Left ventricle myocardium inferior (tissue), 1 donor: ENCODE measurements at regions not wholly inside any gene's neighbourhood (a gene's known extent, or its start where the extent isn't known, plus 50 kb on each side); places are given as distances from the start of the nearest gene placed in this dataset.
"Not testable (repeated sequence)": the region's sequence is repeated elsewhere in the genome, so short reads cannot be mapped to it uniquely, and the experiment has no call there.

Source experiments
- DNase-seq: peaks from one replicate; pipeline ENCODE4 v3.0.0-alpha.2; 2020
- H3K27ac ChIP-seq: fragments of 200-600 bp; replicated peaks from 2 replicates; pipeline ENCODE4 v1.8.0; 2021
- H3K27me3 ChIP-seq: fragments of 200-600 bp; 2 replicates; pipeline ENCODE4 v1.8.0; 2021; ENCODE audit warnings: low read depth
- H3K36me3 ChIP-seq: fragments of 200-600 bp; 2 replicates; pipeline ENCODE4 v1.8.0; 2021
- H3K4me1 ChIP-seq: fragments of 200-600 bp; 2 replicates; pipeline ENCODE4 v1.8.0; 2021
- H3K4me3 ChIP-seq: fragments of 200-600 bp; 2 replicates; pipeline ENCODE4 v1.8.0; 2021; ENCODE audit warnings: mild to moderate bottlenecking, moderate library complexity
- H3K9me3 ChIP-seq: fragments of 200-600 bp; replicated peaks from 2 replicates; pipeline ENCODE4 v1.8.0; 2021
- intact Hi-C: fragments of 100-400 bp; cut with micrococcal nuclease; formaldehyde crosslinking; loops from one replicate; pipeline ENCODE4 v1.11.0; 2022
- TF ChIP-seq, protein P1 (sequence below): fragments of 200-600 bp; IDR thresholded peaks from 2 replicates; pipeline ENCODE4 v1.8.0; 2021; ENCODE audit warnings: antibody characterized with exemption, mild to moderate bottlenecking, borderline replicate concordance
- donor health status: DM: no; HTN: yes; CAD: no; lungs with severe emphysema.

DNA sequence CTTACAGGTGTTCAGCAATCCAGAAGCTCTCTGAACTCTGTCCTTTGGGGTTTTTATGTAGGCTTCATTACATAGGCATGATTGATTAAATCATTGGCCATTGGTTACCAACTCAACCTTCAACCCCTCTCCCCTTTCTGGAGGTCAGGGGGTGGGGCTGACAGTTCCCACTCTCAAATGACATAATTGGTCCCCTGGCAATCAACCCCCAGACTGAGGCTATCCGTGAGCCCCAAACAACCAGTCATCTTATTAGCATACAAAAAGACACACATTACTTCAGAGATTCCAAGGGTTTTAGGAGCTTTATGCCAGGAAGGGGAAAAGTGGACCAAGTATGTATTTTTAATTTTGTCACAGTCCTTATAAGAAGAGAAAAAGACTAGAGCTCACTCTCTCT is 92.1 kb downstream of the ZNF467 start:
- Histone ChIP-seq H3K9me3 (peaks cover 7% of the 10 kb centered on the region), H3K4me3 (no peak overlapping the region), H3K27me3 (peaks cover 32% of the 10 kb centered on the region), H3K27ac (no peak overlapping the region), H3K36me3 (no peaks in the 10 kb centered on the region), H3K4me1 (no peaks in the 10 kb centered on the region)
- DNase-seq = no peak
- TF ChIP-seq, protein P1, sequence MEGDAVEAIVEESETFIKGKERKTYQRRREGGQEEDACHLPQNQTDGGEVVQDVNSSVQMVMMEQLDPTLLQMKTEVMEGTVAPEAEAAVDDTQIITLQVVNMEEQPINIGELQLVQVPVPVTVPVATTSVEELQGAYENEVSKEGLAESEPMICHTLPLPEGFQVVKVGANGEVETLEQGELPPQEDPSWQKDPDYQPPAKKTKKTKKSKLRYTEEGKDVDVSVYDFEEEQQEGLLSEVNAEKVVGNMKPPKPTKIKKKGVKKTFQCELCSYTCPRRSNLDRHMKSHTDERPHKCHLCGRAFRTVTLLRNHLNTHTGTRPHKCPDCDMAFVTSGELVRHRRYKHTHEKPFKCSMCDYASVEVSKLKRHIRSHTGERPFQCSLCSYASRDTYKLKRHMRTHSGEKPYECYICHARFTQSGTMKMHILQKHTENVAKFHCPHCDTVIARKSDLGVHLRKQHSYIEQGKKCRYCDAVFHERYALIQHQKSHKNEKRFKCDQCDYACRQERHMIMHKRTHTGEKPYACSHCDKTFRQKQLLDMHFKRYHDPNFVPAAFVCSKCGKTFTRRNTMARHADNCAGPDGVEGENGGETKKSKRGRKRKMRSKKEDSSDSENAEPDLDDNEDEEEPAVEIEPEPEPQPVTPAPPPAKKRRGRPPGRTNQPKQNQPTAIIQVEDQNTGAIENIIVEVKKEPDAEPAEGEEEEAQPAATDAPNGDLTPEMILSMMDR = no peak
- intact Hi-C loops = no loop called here

DNA sequence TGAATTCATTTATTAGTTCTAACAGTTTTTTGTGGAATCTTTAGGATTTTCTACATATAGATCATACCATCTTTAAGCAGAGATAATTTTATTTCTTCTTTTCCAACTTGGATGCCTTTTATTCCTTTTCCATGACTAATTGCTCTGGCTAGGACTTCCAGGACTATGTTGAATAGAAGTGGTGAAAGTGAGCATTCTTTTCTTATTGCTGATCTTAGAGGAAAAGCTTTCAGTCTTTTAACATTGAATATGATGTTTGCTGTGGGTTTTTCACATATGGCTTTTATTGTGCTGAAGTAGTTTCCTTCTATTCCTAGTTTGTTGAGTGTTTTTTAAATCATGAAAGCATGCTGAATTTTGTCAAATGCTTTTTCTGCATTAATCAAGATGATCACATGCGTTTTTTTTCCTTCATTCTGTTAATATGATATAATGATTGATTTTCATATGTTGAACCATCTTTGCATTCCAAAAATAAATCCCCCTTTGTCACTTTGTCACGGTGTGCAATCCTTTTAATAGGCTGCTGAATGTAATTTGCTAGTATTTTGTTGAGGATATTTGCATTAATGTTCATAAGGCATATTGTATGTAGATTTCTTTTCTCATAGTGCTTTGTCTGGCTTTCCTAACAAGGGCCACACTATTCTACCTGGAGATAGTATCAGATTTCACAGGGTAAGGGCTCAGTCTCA is 92.9 kb downstream of the ZNF467 start:
- Histone ChIP-seq H3K4me1 (no peaks in the 10 kb centered on the region), H3K27ac (no peak overlapping the region), H3K4me3 (no peak overlapping the region), H3K27me3 (peaks cover 32% of the 10 kb centered on the region), H3K36me3 (no peaks in the 10 kb centered on the region), H3K9me3 (peaks cover 7% of the 10 kb centered on the region)
- no peak for DNase-seq
- TF ChIP-seq, protein P1 = no peak
- intact Hi-C loops = no loop called here

DNA sequence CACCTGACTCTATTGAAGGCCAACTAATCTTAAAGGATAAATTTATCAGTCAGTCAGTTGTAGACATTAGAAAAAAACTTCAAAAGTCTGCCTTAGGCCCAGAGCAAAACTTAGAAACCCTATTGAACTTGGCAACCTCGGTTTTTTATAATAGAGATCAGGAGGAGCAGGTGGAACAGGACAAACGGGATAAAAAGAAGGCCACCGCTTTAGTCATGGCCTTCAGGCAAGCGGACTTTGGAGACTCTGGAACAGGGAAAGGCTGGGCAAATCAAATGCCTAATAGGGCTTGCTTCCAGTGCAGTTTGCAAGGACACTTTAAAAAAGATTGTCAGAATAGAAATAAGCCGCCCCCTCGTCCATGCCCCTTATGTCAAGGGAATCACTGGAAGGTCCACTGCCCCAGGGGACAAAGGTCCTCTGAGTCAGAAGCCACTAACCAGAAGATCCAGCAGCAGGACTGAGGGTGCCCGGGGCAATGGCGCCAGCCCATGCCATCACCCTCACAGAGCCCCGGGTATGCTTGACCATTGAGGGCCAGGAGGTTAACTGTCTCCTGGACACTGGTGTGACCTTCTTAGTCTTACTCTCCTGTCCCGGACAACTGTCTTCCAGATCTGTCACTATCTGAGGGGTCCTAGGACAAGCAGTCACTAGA is 98.5 kb downstream of the ZNF467 start:
- H3K4me3 ChIP-seq, H3K9me3 ChIP-seq, intact Hi-C loops, H3K27ac ChIP-seq, DNase-seq, H3K36me3 ChIP-seq: not testable (repeated sequence)
- peaks cover 13% of the 10 kb centered on the region for H3K27me3 ChIP-seq
- peaks cover 11% of the 10 kb centered on the region for H3K4me1 ChIP-seq

DNA sequence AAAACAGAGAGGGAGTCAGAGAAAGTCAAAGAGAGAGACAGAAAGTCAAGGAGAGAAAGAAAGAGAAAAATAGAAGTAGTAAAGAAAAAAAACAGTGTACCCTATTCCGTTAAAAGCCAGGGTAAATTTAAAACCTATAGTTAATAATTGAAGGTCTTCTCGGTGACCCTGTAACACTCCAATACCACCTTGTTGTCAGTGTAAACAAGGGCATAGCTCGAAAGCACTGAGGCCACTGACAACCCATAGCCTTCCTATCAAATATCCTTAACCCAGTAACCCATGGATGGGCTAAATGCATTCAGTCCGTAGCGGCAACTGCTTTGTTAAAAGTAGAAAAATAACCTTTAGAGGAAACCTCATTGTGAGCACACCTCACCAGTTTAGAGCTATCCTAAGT is 100.4 kb downstream of the ZNF467 start:
- H3K4me1 ChIP-seq = peaks cover 12% of the 10 kb centered on the region
- peaks cover 13% of the 10 kb centered on the region for H3K27me3 ChIP-seq
- no peak overlapping the region for H3K27ac ChIP-seq
- no peak overlapping the region for H3K4me3 ChIP-seq
- no peak for DNase-seq
- no peaks in the 10 kb centered on the region for H3K36me3 ChIP-seq
- intact Hi-C loops = no loop called here
- TF ChIP-seq, protein P1 = no peak
- H3K9me3 ChIP-seq = no peaks in the 10 kb centered on the region

DNA sequence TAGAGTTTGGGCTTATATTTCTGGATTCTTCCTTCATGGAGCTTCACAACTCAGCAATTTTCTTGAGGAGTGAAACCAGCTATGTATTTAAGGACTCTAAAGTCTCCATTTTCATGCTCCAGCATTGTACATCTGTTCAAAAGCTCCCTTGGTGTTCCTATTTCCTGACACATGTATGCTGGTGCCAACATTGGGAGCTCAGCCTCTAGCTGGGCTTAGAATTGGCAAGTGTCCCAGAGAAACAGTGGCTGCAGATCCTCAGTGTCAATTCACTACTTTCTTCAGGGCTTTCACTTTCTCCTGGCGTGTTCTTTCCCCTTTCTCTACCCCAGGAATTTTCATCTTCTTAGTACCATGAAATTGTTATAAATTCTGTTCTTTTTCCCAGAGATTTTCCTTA is 103.1 kb downstream of the ZNF467 start:
- Histone ChIP-seq H3K36me3 (no peaks in the 10 kb centered on the region), H3K4me1 (peaks cover 12% of the 10 kb centered on the region), H3K27ac (peak overlapping the region; percentile 31), H3K9me3 (no peaks in the 10 kb centered on the region), H3K27me3 (peaks cover 3% of the 10 kb centered on the region), H3K4me3 (no peak overlapping the region)
- TF ChIP-seq, protein P1 = no peak
- intact Hi-C loops = no loop called here
- peak; percentile 18 for DNase-seq

DNA sequence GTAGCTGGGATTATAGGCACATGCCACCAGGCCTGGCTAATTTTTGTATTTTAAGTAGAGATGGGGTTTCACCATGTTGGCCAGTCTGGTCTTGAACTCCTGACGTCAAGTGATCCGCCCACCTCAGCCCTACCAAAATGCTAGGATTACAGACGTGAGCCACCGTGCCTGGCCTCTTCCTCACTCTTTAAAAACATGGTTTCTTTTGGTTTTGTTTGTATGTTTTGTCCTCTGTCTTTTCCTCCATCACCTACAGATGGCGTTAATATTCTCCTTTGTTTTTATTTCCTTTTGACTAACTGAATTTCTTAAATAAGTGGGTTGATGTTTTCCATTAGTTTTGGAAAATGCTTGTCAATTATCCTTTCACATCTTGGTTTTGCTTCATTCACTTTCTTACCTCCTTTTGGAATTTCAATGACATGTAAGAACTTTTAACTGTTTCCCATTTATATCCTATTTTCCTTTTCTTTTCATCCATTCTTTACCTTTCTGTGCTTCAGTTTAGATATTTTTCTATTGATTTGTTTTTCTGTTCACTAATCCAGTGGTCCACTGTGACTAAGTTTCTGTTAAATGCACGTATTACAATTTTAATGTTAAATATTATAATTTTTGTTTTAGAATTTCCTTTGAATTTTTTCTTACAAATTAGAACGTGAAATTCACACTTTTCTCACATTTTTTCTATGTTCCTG is 104.1 kb downstream of the ZNF467 start:
- TF ChIP-seq, protein P1 = peak; percentile 49
- Histone ChIP-seq H3K27ac (no peak overlapping the region), H3K27me3 (no peaks in the 10 kb centered on the region), H3K36me3 (no peaks in the 10 kb centered on the region), H3K9me3 (no peaks in the 10 kb centered on the region), H3K4me3 (no peak overlapping the region), H3K4me1 (peaks cover 12% of the 10 kb centered on the region)
- no peak for DNase-seq
- intact Hi-C loops = loop anchor here (10.0 kb wide), 1 partner anchor 76 kb away; no protein-coding TSS in a partner anchor
